Activated CD4-positive, alpha-beta memory T cell treated with anti-CD3 and anti-CD28 coated beads, Interleukin-2, amount 10 ng/mL, durations not matched to agents 7 days and 5 days (primary cell): ENCODE measurements at regions not wholly inside any gene's neighbourhood (a gene's known extent, or its start where the extent isn't known, plus 50 kb on each side); places are given as distances from the start of the nearest gene placed in this dataset.
"Not testable (repeated sequence)": the region's sequence is repeated elsewhere in the genome, so short reads cannot be mapped to it uniquely, and the experiment has no call there.

Experiments
- CTCF ChIA-PET: fragments of 350-600 bp; sonication (Branson Sonifier 250); formaldehyde crosslinking; loops from one replicate; lab custom pipeline; 2021; ENCODE audit warnings: antibody characterized with exemption, inconsistent platforms; lab: Charles Lee
- POLR2A ChIA-PET: fragments of 350-600 bp; sonication (Branson Sonifier 250); formaldehyde crosslinking; loops from one replicate; lab custom pipeline; 2021; ENCODE audit warnings: antibody characterized with exemption; lab: Charles Lee
- DNase-seq: peaks from one replicate; pipeline ENCODE4 v3.0.0-alpha.2; 2020
- H3K27ac Mint-ChIP-seq: one replicate; pipeline ENCODE4 v1.8.0; 2021; ENCODE audit warnings: mild to moderate bottlenecking, mixed read lengths
- H3K27me3 Mint-ChIP-seq: one replicate; pipeline ENCODE4 v1.8.0; 2021; ENCODE audit warnings: mixed read lengths
- H3K36me3 Mint-ChIP-seq: one replicate; pipeline ENCODE4 v1.8.0; 2021; ENCODE audit warnings: low read depth, mixed read lengths
- H3K4me1 Mint-ChIP-seq: one replicate; pipeline ENCODE4 v1.8.0; 2021; ENCODE audit warnings: mixed read lengths
- H3K4me3 Mint-ChIP-seq: one replicate; pipeline ENCODE4 v1.8.0; 2021; ENCODE audit warnings: mild to moderate bottlenecking, mixed read lengths
- H3K9me3 Mint-ChIP-seq: one replicate; pipeline ENCODE4 v1.8.0; 2021; ENCODE audit warnings: mixed read lengths

GRCh38 chr4:147207911-147208310, 262.2 kb upstream of the TTC29 start:
- no peaks in the 10 kb centered on the region for H3K9me3 Mint-ChIP-seq
- no peak overlapping the region for H3K4me3 Mint-ChIP-seq
- H3K36me3 Mint-ChIP-seq, result no peaks in the 10 kb centered on the region
- ChIA-PET POLR2A (no interaction called here), CTCF (no interaction called here)
- no peak overlapping the region for H3K27ac Mint-ChIP-seq
- H3K27me3 Mint-ChIP-seq, result no peaks in the 10 kb centered on the region
- DNase-seq, result no peak
- no peaks in the 10 kb centered on the region for H3K4me1 Mint-ChIP-seq

GRCh38 chr4:147217655-147218054, 263.2 kb upstream of the EDNRA start:
- H3K9me3 Mint-ChIP-seq, result no peaks in the 10 kb centered on the region
- POLR2A ChIA-PET, result no interaction called here
- CTCF ChIA-PET, result no interaction called here
- H3K36me3 Mint-ChIP-seq, result no peaks in the 10 kb centered on the region
- no peaks in the 10 kb centered on the region for H3K27me3 Mint-ChIP-seq
- no peak overlapping the region for H3K27ac Mint-ChIP-seq
- no peaks in the 10 kb centered on the region for H3K4me1 Mint-ChIP-seq
- H3K4me3 Mint-ChIP-seq, result no peak overlapping the region
- DNase-seq, result no peak

- no peak for DNase-seq
- Mint-ChIP-seq H3K27ac (no peak overlapping the region), H3K27me3 (no peaks in the 10 kb centered on the region), H3K4me3 (no peak overlapping the region), H3K9me3 (no peaks in the 10 kb centered on the region), H3K4me1 (no peaks in the 10 kb centered on the region), H3K36me3 (no peaks in the 10 kb centered on the region)
- CTCF ChIA-PET, result no interaction called here
- POLR2A ChIA-PET, result no interaction called here
These were observed 261.8 kb upstream of the EDNRA start for GRCh38 chr4:147219145-147219544.

- H3K4me3 Mint-ChIP-seq, result no peak overlapping the region
- H3K36me3 Mint-ChIP-seq, result no peaks in the 10 kb centered on the region
- no peak for DNase-seq
- ChIA-PET CTCF (no interaction called here), POLR2A (no interaction called here)
- H3K27ac Mint-ChIP-seq, result no peak overlapping the region
- H3K4me1 Mint-ChIP-seq, result no peaks in the 10 kb centered on the region
- no peaks in the 10 kb centered on the region for H3K27me3 Mint-ChIP-seq
- H3K9me3 Mint-ChIP-seq, result no peaks in the 10 kb centered on the region
These were observed 260.1 kb upstream of the EDNRA start for GRCh38 chr4:147220833-147221232.

- no peaks in the 10 kb centered on the region for H3K9me3 Mint-ChIP-seq
- no peaks in the 10 kb centered on the region for H3K36me3 Mint-ChIP-seq
- no peak overlapping the region for H3K4me3 Mint-ChIP-seq
- POLR2A ChIA-PET, result no interaction called here
- no peaks in the 10 kb centered on the region for H3K27me3 Mint-ChIP-seq
- H3K27ac Mint-ChIP-seq, result no peak overlapping the region
- no peaks in the 10 kb centered on the region for H3K4me1 Mint-ChIP-seq
- CTCF ChIA-PET, result no interaction called here
- no peak for DNase-seq
These were observed 258.0 kb upstream of the EDNRA start for GRCh38 chr4:147222906-147223305.

GRCh38 chr4:147223576-147223975, 257.3 kb upstream of the EDNRA start:
- Mint-ChIP-seq H3K9me3 (no peaks in the 10 kb centered on the region), H3K27me3 (no peaks in the 10 kb centered on the region), H3K27ac (no peak overlapping the region), H3K4me1 (no peaks in the 10 kb centered on the region), H3K36me3 (no peaks in the 10 kb centered on the region), H3K4me3 (no peak overlapping the region)
- CTCF ChIA-PET, result no interaction called here
- POLR2A ChIA-PET, result no interaction called here
- no peak for DNase-seq

GRCh38 chr4:147236806-147237205, 244.1 kb upstream of the EDNRA start:
- H3K27ac Mint-ChIP-seq, result no peak overlapping the region
- no peaks in the 10 kb centered on the region for H3K27me3 Mint-ChIP-seq
- POLR2A ChIA-PET, result no interaction called here
- H3K36me3 Mint-ChIP-seq, result no peaks in the 10 kb centered on the region
- CTCF ChIA-PET, result no interaction called here
- no peaks in the 10 kb centered on the region for H3K9me3 Mint-ChIP-seq
- H3K4me3 Mint-ChIP-seq, result no peak overlapping the region
- DNase-seq, result no peak
- no peaks in the 10 kb centered on the region for H3K4me1 Mint-ChIP-seq

- Mint-ChIP-seq H3K4me1 (no peaks in the 10 kb centered on the region), H3K4me3 (no peak overlapping the region), H3K27me3 (no peaks in the 10 kb centered on the region), H3K9me3 (no peaks in the 10 kb centered on the region), H3K36me3 (no peaks in the 10 kb centered on the region), H3K27ac (no peak overlapping the region)
- POLR2A ChIA-PET, result no interaction called here
- DNase-seq, result no peak
- CTCF ChIA-PET, result no interaction called here
These were observed 236.1 kb upstream of the EDNRA start for GRCh38 chr4:147244786-147245185.

GRCh38 chr4:147246096-147246495, 234.8 kb upstream of the EDNRA start:
- Mint-ChIP-seq H3K4me1 (no peaks in the 10 kb centered on the region), H3K36me3 (no peaks in the 10 kb centered on the region), H3K9me3 (no peaks in the 10 kb centered on the region), H3K27ac (no peak overlapping the region), H3K27me3 (no peaks in the 10 kb centered on the region), H3K4me3 (no peak overlapping the region)
- POLR2A ChIA-PET, result no interaction called here
- CTCF ChIA-PET, result no interaction called here
- no peak for DNase-seq

GRCh38 chr4:147246528-147246927, 234.4 kb upstream of the EDNRA start:
- H3K4me3 Mint-ChIP-seq, CTCF ChIA-PET, H3K27me3 Mint-ChIP-seq, H3K9me3 Mint-ChIP-seq, H3K27ac Mint-ChIP-seq, H3K4me1 Mint-ChIP-seq, POLR2A ChIA-PET, H3K36me3 Mint-ChIP-seq, DNase-seq: not testable (repeated sequence)

- no peaks in the 10 kb centered on the region for H3K4me1 Mint-ChIP-seq
- ChIA-PET POLR2A (no interaction called here), CTCF (no interaction called here)
- no peaks in the 10 kb centered on the region for H3K9me3 Mint-ChIP-seq
- H3K4me3 Mint-ChIP-seq, result no peak overlapping the region
- no peaks in the 10 kb centered on the region for H3K27me3 Mint-ChIP-seq
- no peak for DNase-seq
- H3K27ac Mint-ChIP-seq, result no peak overlapping the region
- H3K36me3 Mint-ChIP-seq, result no peaks in the 10 kb centered on the region
These were observed 233.3 kb upstream of the EDNRA start for GRCh38 chr4:147247579-147247978.

- Mint-ChIP-seq H3K4me3 (no peak overlapping the region), H3K9me3 (no peaks in the 10 kb centered on the region), H3K4me1 (no peaks in the 10 kb centered on the region), H3K27ac (no peak overlapping the region), H3K27me3 (no peaks in the 10 kb centered on the region), H3K36me3 (no peaks in the 10 kb centered on the region)
- CTCF ChIA-PET, result no interaction called here
- POLR2A ChIA-PET, result no interaction called here
- no peak for DNase-seq
These were observed 230.8 kb upstream of the EDNRA start for GRCh38 chr4:147250062-147250461.

- H3K36me3 Mint-ChIP-seq, H3K4me3 Mint-ChIP-seq, H3K27me3 Mint-ChIP-seq, H3K27ac Mint-ChIP-seq, DNase-seq, H3K4me1 Mint-ChIP-seq, H3K9me3 Mint-ChIP-seq, CTCF ChIA-PET, POLR2A ChIA-PET: not testable (repeated sequence)
These were observed 225.6 kb upstream of the EDNRA start for GRCh38 chr4:147255268-147255667.

GRCh38 chr4:147259271-147259670, 221.6 kb upstream of the EDNRA start:
- H3K27me3 Mint-ChIP-seq, H3K36me3 Mint-ChIP-seq, CTCF ChIA-PET, H3K9me3 Mint-ChIP-seq, POLR2A ChIA-PET, H3K4me1 Mint-ChIP-seq, DNase-seq, H3K27ac Mint-ChIP-seq, H3K4me3 Mint-ChIP-seq: not testable (repeated sequence)
